PFSK-1 (cell line): ENCODE measurements at regions not wholly inside any gene's neighbourhood (a gene's known extent, or its start where the extent isn't known, plus 50 kb on each side); places are given as distances from the start of the nearest gene placed in this dataset.

Experiments used
- FOXP2 ChIP-seq: optimal IDR thresholded peaks from 2 replicates; pipeline ENCODE3; 2011; ENCODE audit warnings: borderline replicate concordance, control low read depth, inconsistent platforms; ENCODE audit not compliant: insufficient read depth; ENCODE audit errors: extremely low read length, extremely low read depth
- POLR2AphosphoS5 ChIP-seq: IDR thresholded peaks from 2 replicates; pipeline ENCODE4 v1.6.1; 2012; ENCODE audit warnings: low read depth, mild to moderate bottlenecking, control low read depth, low read length, moderate library complexity
- SIN3A ChIP-seq: IDR thresholded peaks from 2 replicates; pipeline ENCODE4 v1.6.1; 2012; ENCODE audit warnings: mild to moderate bottlenecking, low read length, moderate library complexity, borderline replicate concordance; ENCODE audit not compliant: insufficient read depth
- TAF1 ChIP-seq: IDR thresholded peaks from 2 replicates; pipeline ENCODE4 v1.6.1; 2012; ENCODE audit warnings: low read length, control low read depth, borderline replicate concordance; ENCODE audit not compliant: insufficient read depth
- TF ChIP-seq, protein P1 (sequence below), 2 experiments: IDR thresholded peaks; 2 replicates each; pipeline versions ENCODE4 v1.6.1 to v1.8.0; 2011 to 2012; ENCODE audit warnings: low read depth in 2 of 2, low read length in 2 of 2, control low read depth in 1 of 2, inconsistent platforms in 1 of 2, mild to moderate bottlenecking in 1 of 2, moderate library complexity in 1 of 2; ENCODE audit not compliant: insufficient read depth in 1 of 2

DNA sequence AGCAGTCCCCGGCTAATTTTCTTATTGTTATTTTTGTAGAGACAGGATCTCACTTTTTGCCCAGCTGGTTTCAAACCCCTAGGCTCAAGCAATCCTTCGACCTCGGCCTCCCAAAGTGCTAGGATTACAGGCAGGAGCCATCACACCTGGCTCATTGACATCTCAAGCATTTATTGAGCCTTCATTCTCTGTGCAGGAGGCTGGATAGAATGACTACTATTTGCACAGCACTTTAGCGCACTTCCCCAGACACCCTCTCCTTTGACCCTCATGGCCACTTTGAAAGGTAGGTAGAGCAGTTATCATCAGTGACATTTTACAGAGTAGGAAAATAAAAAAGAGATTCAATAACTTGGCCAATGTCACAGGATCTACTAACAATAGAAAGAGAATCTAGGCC lies 124.0 kb upstream of the STXBP5 start:
- TF ChIP-seq TAF1 (no peak), POLR2AphosphoS5 (no peak), SIN3A (no peak), FOXP2 (no peak)
- TF ChIP-seq, protein P1, sequence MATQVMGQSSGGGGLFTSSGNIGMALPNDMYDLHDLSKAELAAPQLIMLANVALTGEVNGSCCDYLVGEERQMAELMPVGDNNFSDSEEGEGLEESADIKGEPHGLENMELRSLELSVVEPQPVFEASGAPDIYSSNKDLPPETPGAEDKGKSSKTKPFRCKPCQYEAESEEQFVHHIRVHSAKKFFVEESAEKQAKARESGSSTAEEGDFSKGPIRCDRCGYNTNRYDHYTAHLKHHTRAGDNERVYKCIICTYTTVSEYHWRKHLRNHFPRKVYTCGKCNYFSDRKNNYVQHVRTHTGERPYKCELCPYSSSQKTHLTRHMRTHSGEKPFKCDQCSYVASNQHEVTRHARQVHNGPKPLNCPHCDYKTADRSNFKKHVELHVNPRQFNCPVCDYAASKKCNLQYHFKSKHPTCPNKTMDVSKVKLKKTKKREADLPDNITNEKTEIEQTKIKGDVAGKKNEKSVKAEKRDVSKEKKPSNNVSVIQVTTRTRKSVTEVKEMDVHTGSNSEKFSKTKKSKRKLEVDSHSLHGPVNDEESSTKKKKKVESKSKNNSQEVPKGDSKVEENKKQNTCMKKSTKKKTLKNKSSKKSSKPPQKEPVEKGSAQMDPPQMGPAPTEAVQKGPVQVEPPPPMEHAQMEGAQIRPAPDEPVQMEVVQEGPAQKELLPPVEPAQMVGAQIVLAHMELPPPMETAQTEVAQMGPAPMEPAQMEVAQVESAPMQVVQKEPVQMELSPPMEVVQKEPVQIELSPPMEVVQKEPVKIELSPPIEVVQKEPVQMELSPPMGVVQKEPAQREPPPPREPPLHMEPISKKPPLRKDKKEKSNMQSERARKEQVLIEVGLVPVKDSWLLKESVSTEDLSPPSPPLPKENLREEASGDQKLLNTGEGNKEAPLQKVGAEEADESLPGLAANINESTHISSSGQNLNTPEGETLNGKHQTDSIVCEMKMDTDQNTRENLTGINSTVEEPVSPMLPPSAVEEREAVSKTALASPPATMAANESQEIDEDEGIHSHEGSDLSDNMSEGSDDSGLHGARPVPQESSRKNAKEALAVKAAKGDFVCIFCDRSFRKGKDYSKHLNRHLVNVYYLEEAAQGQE (IDR thresholded peaks at IDR 0.05; ENCODE audit: insufficient read depth in 1 of 2, low read depth in 2 of 2, low read length in 2 of 2), result no peak
